A549 (cell line): ENCODE measurements at regions not wholly inside any gene's neighbourhood (a gene's known extent, or its start where the extent isn't known, plus 50 kb on each side); places are given as distances from the start of the nearest gene placed in this dataset.

ENCODE experiments used
- ATAC-seq, 2 experiments: fragments of 200-7000 bp in 1 of 2; fragments of >200 bp in 1 of 2; cut with Nextera tagmentation in 1 of 2; cut with Tn5 transposase in 1 of 2; 3 replicates each; pipeline versions ENCODE4 v1.8.0 to v1.9.1; 2018 to 2020; ENCODE audit warnings: mild to moderate bottlenecking in 1 of 2, moderate library complexity in 1 of 2
- CTCF ChIA-PET: fragments of 300-600 bp; sonication (Branson Sonifier 250); formaldehyde crosslinking; extraction: SDS; loops from one replicate; lab custom pipeline; 2021; ENCODE audit warnings: antibody characterized with exemption, inconsistent platforms; lab: Yijun Ruan, JAX
- POLR2A ChIA-PET: fragments of 350-600 bp; formaldehyde crosslinking; extraction: SDS; loops from one replicate; lab custom pipeline; 2021; ENCODE audit warnings: antibody characterized with exemption, inconsistent platforms; lab: Yijun Ruan, JAX
- DNase-seq, 2 experiments: peaks; one replicate each; pipeline versions ENCODE4 v3.0.0 to v3.0.0-alpha.2; 2011 to 2016; ENCODE audit warnings: low read depth in 1 of 2, low spot score in 1 of 2
- FAIRE-seq: peaks from 2 replicates; lab custom pipeline; 2011; peaks lifted over from hg19 to GRCh38; lab: Jason Lieb, UNC
- H3K27ac ChIP-seq, 2 experiments: fragments of >200 bp; sonication (Bioruptor Twin); formaldehyde crosslinking; 3 replicates each; pipeline ENCODE4 v1.5.1; 2016 to 2017
- H3K4me1 ChIP-seq: fragments of >200 bp; sonication (Bioruptor Twin); formaldehyde crosslinking; 3 replicates; pipeline ENCODE4 v1.6.1; 2016
- H3K4me2 ChIP-seq: fragments of >200 bp; sonication (Bioruptor Twin); formaldehyde crosslinking; 3 replicates; pipeline ENCODE4 v1.6.1; 2016
- H3K4me3 ChIP-seq: fragments of >200 bp; sonication (Bioruptor Twin); formaldehyde crosslinking; 3 replicates; pipeline ENCODE4 v1.5.1; 2016
- H3K9me3 ChIP-seq: fragments of >200 bp; sonication (Bioruptor Twin); formaldehyde crosslinking; 3 replicates; pipeline ENCODE4 v1.6.1; 2016
- ATOH8 ChIP-seq: fragments of 250-450 bp; sonication (Bioruptor Pico); IDR thresholded peaks from 2 replicates; pipeline ENCODE4 v1.5.0; 2020; ENCODE audit warnings: low read depth, mild to moderate bottlenecking, moderate library complexity
- BHLHE40 ChIP-seq: IDR thresholded peaks from 2 replicates; pipeline ENCODE4 v1.6.1; 2012; ENCODE audit warnings: low read depth, low read length, inconsistent platforms
- CEBPB ChIP-seq, 2 experiments: fragments of >200 bp in 1 of 2; sonication (Bioruptor Twin) in 1 of 2; formaldehyde crosslinking in 1 of 2; IDR thresholded peaks; 2 replicates each; pipeline ENCODE4 v1.6.1; 2012 to 2016
- CTCF ChIP-seq: fragments of >200 bp; sonication (Bioruptor Twin); formaldehyde crosslinking; IDR thresholded peaks from 3 replicates; pipeline ENCODE4 v1.5.1; 2016
- EHF ChIP-seq: fragments of 250-450 bp; sonication (Bioruptor Pico); IDR thresholded peaks from 2 replicates; pipeline ENCODE4 v1.5.0; 2020; ENCODE audit warnings: mild to moderate bottlenecking
- ESRRA ChIP-seq: fragments of 150-350 bp; IDR thresholded peaks from 2 replicates; pipeline ENCODE4 v1.6.1; 2014; ENCODE audit warnings: mild to moderate bottlenecking, low read length, borderline replicate concordance
- FOSB ChIP-seq: fragments of 250-450 bp; sonication (Bioruptor Pico); IDR thresholded peaks from 2 replicates; pipeline ENCODE4 v1.5.0; 2020; ENCODE audit warnings: mild to moderate bottlenecking, moderate library complexity
- FOSL2 ChIP-seq, 2 experiments: fragments of 450-650 bp in 1 of 2; fragments of >200 bp in 1 of 2; sonication (Bioruptor Twin) in 1 of 2; formaldehyde crosslinking; IDR thresholded peaks; 2 replicates each; pipeline versions ENCODE4 v1.5.0 to v1.6.1; 2016 to 2020; ENCODE audit warnings: mild to moderate bottlenecking in 1 of 2, moderate library complexity in 1 of 2
- FOXS1 ChIP-seq: fragments of 250-450 bp; sonication (Bioruptor Pico); IDR thresholded peaks from 2 replicates; pipeline ENCODE4 v1.5.0; 2020; ENCODE audit warnings: mild to moderate bottlenecking, moderate library complexity
- GATA3 ChIP-seq: IDR thresholded peaks from 2 replicates; pipeline ENCODE4 v1.6.1; 2012; ENCODE audit warnings: borderline replicate concordance
- HOXB13 ChIP-seq: fragments of 250-450 bp; sonication (Bioruptor Pico); IDR thresholded peaks from 2 replicates; pipeline ENCODE4 v1.5.0; 2020; ENCODE audit warnings: low read depth, mild to moderate bottlenecking, moderate library complexity
- JUN ChIP-seq, 2 experiments: fragments of >200 bp; sonication (Bioruptor Twin); formaldehyde crosslinking; IDR thresholded peaks; 2 replicates in 1 of 2; 3 replicates in 1 of 2; pipeline ENCODE4 v1.6.1; 2016 to 2017
- JUNB ChIP-seq: fragments of >200 bp; sonication (Bioruptor Twin); formaldehyde crosslinking; IDR thresholded peaks from 2 replicates; pipeline ENCODE4 v1.6.1; 2016
- MAZ ChIP-seq: fragments of 150-350 bp; IDR thresholded peaks from 2 replicates; pipeline ENCODE4 v1.6.1; 2014; ENCODE audit warnings: antibody characterized with exemption, low read depth, low read length, borderline replicate concordance
- NPAS2 ChIP-seq: fragments of 250-450 bp; sonication (Bioruptor Pico); IDR thresholded peaks from 2 replicates; pipeline ENCODE4 v1.8.0; 2022; ENCODE audit warnings: mild to moderate bottlenecking, moderate library complexity, borderline replicate concordance
- POLR2A ChIP-seq: IDR thresholded peaks from 2 replicates; pipeline ENCODE4 v1.6.1; 2012; ENCODE audit warnings: mild to moderate bottlenecking, low read length
- RAD21 ChIP-seq, 2 experiments: fragments of >200 bp in 1 of 2; sonication (Bioruptor Twin) in 1 of 2; formaldehyde crosslinking in 1 of 2; IDR thresholded peaks in 1 of 2; conservative IDR thresholded peaks in 1 of 2; 2 replicates in 1 of 2; 3 replicates in 1 of 2; pipeline ENCODE4 v1.6.1; 2012 to 2018; ENCODE audit warnings: inconsistent platforms in 1 of 2
- RCOR1 ChIP-seq: fragments of 150-350 bp; IDR thresholded peaks from 2 replicates; pipeline ENCODE4 v1.6.1; 2014; ENCODE audit warnings: antibody characterized with exemption, low read length, low read depth
- RNF2 ChIP-seq: fragments of 200-600 bp; sonication (generic); IDR thresholded peaks from 2 replicates; pipeline ENCODE4 v1.6.1; 2016; ENCODE audit warnings: low read depth, mild to moderate bottlenecking, antibody characterized with exemption, moderate library complexity, borderline replicate concordance
- SMC3 ChIP-seq: fragments of >200 bp; sonication (Bioruptor Twin); formaldehyde crosslinking; IDR thresholded peaks from 3 replicates; pipeline ENCODE4 v1.6.1; 2018; ENCODE audit warnings: inconsistent platforms
- TFCP2L1 ChIP-seq: fragments of 250-450 bp; sonication (Bioruptor Pico); IDR thresholded peaks from 2 replicates; pipeline ENCODE4 v1.5.0; 2021; ENCODE audit warnings: mild to moderate bottlenecking
- ZNF302 ChIP-seq: fragments of 250-450 bp; sonication (Bioruptor Pico); IDR thresholded peaks from 2 replicates; pipeline ENCODE4 v1.9.0; 2021; ENCODE audit warnings: inconsistent platforms, mild to moderate bottlenecking, moderate library complexity
- ZSCAN20 ChIP-seq: fragments of 250-450 bp; sonication (Bioruptor Pico); IDR thresholded peaks from 2 replicates; pipeline ENCODE4 v1.8.0; 2022; ENCODE audit warnings: mild to moderate bottlenecking, moderate library complexity
- WGBS: methylation state at CpG from one replicate; pipeline ENCODE4 v1.1.6; 2017; ENCODE audit errors: missing lambda C conversion rate; 5-methylcytosine and 5-hydroxymethylcytosine counted together

- peak; percentile 50; the same call in 2 of the 3 replicates for TF ChIP-seq SMC3
- TF ChIP-seq FOSL2 (IDR thresholded peaks at IDR 0.05) = peak; percentile 77
- TF ChIP-seq FOSL2 (CRISPR knock-in tag; IDR thresholded peaks at IDR 0.05) = peak; percentile 88
- TF ChIP-seq BHLHE40 = no peak
- TF ChIP-seq CEBPB (IDR thresholded peaks at IDR 0.05) = peak in 1 of 2 experiments; percentile 50; a peak in 2 of 4 replicates
- TF ChIP-seq JUNB = peak; percentile 46; the same call in 1 of the 2 replicates
- no peak for TF ChIP-seq FOSB
- no peak for TF ChIP-seq GATA3
- no peak for TF ChIP-seq JUN (IDR thresholded peaks at IDR 0.05)
- no peak for TF ChIP-seq ZSCAN20 (CRISPR knock-in tag)
- no peak for TF ChIP-seq TFCP2L1
- TF ChIP-seq CTCF = peak; percentile 36; the same call in 2 of the 3 replicates
- TF ChIP-seq FOXS1 (CRISPR knock-in tag) = peak; percentile 28; the same call in 1 of the 2 replicates
- TF ChIP-seq RAD21 (conservative IDR thresholded peaks at IDR 0.05 in 1 of 2, IDR thresholded peaks at IDR 0.05 in 1 of 2) = peak; percentile 59 to 61
- ChIA-PET POLR2A (interaction anchor here (0.9 to 1.1 kb wide), 2 partner anchors 68 to 141 kb away, joined by 3 to 5 read pairs; no protein-coding TSS in a partner anchor), CTCF (interaction anchor here (0.9 to 1.9 kb wide), 7 partner anchors 10 to 73 kb away, joined by 3 to 11 read pairs (median 3); no protein-coding TSS in a partner anchor)
- FAIRE-seq = peak; percentile 28
- peak; percentile 15 to 86 for DNase-seq
- 78% methylated on average over 3 of the region's 3 CpGs for WGBS
- Histone ChIP-seq H3K9me3 (no peaks in the 10 kb centered on the region), H3K4me3 (no peak overlapping the region), H3K4me1 (peaks cover 16% of the 10 kb centered on the region), H3K4me2 (peak overlapping the region; percentile 50), H3K27ac (peak overlapping the region; percentile 57 to 81)
- ATAC-seq = peak; percentile 100
Measured at GRCh38 chr11:29260939-29261705, 755.7 kb downstream of the KCNA4 start.

GRCh38 chr11:29258411-29258810 is 758.4 kb downstream of the KCNA4 start:
- Histone ChIP-seq H3K4me3 (no peak overlapping the region), H3K4me2 (no peak overlapping the region), H3K9me3 (no peaks in the 10 kb centered on the region)
- FAIRE-seq (no peak), ATAC-seq (no peak), DNase-seq (no peak)
- WGBS = 77% methylated on average over 3 of the region's 3 CpGs
- CTCF ChIA-PET = no interaction called here
- POLR2A ChIA-PET = no interaction called here
- no peak for TF ChIP-seq RCOR1
- no peak for TF ChIP-seq ZNF302 (CRISPR knock-in tag)
- TF ChIP-seq BHLHE40 = no peak
- no peak for TF ChIP-seq NPAS2
- TF ChIP-seq MAZ = no peak
- no peak for TF ChIP-seq ZSCAN20 (CRISPR knock-in tag)
- TF ChIP-seq HOXB13 (CRISPR knock-in tag) = no peak
- TF ChIP-seq RNF2 = no peak
- no peak for TF ChIP-seq ATOH8 (CRISPR knock-in tag)
- TF ChIP-seq EHF (CRISPR knock-in tag) = no peak
- no peak for TF ChIP-seq POLR2A
- no peak for TF ChIP-seq CEBPB (IDR thresholded peaks at IDR 0.05)
- no peak for TF ChIP-seq FOSB
- no peak for TF ChIP-seq ESRRA
- TF ChIP-seq, all 56 proteins: peak for 0
- Histone ChIP-seq H3K27ac (no peak overlapping the region), H3K4me1 (peaks cover 16% of the 10 kb centered on the region)
